OCI-LY1 (cell line): ENCODE measurements at regions not wholly inside any gene's neighbourhood (a gene's known extent, or its start where the extent isn't known, plus 50 kb on each side); places are given as distances from the start of the nearest gene placed in this dataset.
"Not testable (repeated sequence)": the region's sequence is repeated elsewhere in the genome, so short reads cannot be mapped to it uniquely, and the experiment has no call there.

Experiments
- H2AFZ ChIP-seq: fragments of 200-600 bp; sonication (generic), shearing (Covaris generic); 2 replicates; pipeline ENCODE4 v1.6.0; 2014; ENCODE audit warnings: antibody characterized with exemption, mild to moderate bottlenecking, low read length
- H3F3A ChIP-seq: fragments of 200-600 bp; sonication (generic), shearing (Covaris generic); 2 replicates; pipeline ENCODE4 v1.6.0; 2014; ENCODE audit warnings: mild to moderate bottlenecking, antibody characterized with exemption, low read length, moderate library complexity; ENCODE audit not compliant: insufficient read depth
- H3K27ac ChIP-seq: fragments of 200-600 bp; sonication (generic); 2 replicates; pipeline ENCODE4 v1.5.1; 2014; ENCODE audit warnings: low read length, mixed run types, mild to moderate bottlenecking, low read depth; ENCODE audit not compliant: poor library complexity, severe bottlenecking
- H3K27me3 ChIP-seq: fragments of 200-600 bp; sonication (generic); 2 replicates; pipeline ENCODE4 v1.6.0; 2014; ENCODE audit warnings: antibody characterized with exemption, mild to moderate bottlenecking, low read length, moderate library complexity; ENCODE audit not compliant: insufficient read depth
- H3K36me3 ChIP-seq: fragments of 200-600 bp; sonication (generic); 2 replicates; pipeline ENCODE4 v1.6.1; 2014; ENCODE audit warnings: mild to moderate bottlenecking, antibody characterized with exemption, low read length, moderate library complexity, mixed read lengths; ENCODE audit not compliant: insufficient read depth
- H3K4me1 ChIP-seq: fragments of 200-600 bp; sonication (generic); 2 replicates; pipeline ENCODE4 v1.5.1; 2014; ENCODE audit warnings: mild to moderate bottlenecking, low read length, moderate library complexity; ENCODE audit not compliant: insufficient read depth, severe bottlenecking
- H3K4me2 ChIP-seq: fragments of 200-600 bp; sonication (generic), shearing (Covaris generic); 2 replicates; pipeline ENCODE4 v1.6.1; 2014; ENCODE audit warnings: low read length
- H3K4me3 ChIP-seq: fragments of 200-600 bp; sonication (generic); 2 replicates; pipeline ENCODE4 v1.5.1; 2014; ENCODE audit warnings: low read length, low read depth, mild to moderate bottlenecking, mixed read lengths; ENCODE audit not compliant: poor library complexity, severe bottlenecking
- H3K79me2 ChIP-seq: fragments of 200-600 bp; shearing (Covaris generic); 2 replicates; pipeline ENCODE4 v1.6.1; 2016; ENCODE audit warnings: mixed run types, low read length, mixed read lengths; ENCODE audit not compliant: insufficient read depth
- H3K9ac ChIP-seq: fragments of 200-600 bp; sonication (generic), shearing (Covaris generic); 2 replicates; pipeline ENCODE4 v1.6.1; 2014; ENCODE audit warnings: mild to moderate bottlenecking, low read length, mixed read lengths
- H3K9me2 ChIP-seq: fragments of 200-600 bp; sonication (generic), shearing (Covaris generic); 2 replicates; pipeline ENCODE4 v1.6.1; 2014; ENCODE audit warnings: low read depth, mild to moderate bottlenecking, low read length, mixed read lengths
- H3K9me3 ChIP-seq: fragments of 200-600 bp; shearing (Covaris generic); 2 replicates; pipeline ENCODE4 v1.6.1; 2014; ENCODE audit warnings: low read length, mixed read lengths
- H4K20me1 ChIP-seq: fragments of 200-600 bp; sonication (generic), shearing (Covaris generic); 2 replicates; pipeline ENCODE4 v1.6.0; 2016; ENCODE audit warnings: mild to moderate bottlenecking, low read length; ENCODE audit not compliant: insufficient read depth
- CTCF ChIP-seq: fragments of 200-600 bp; sonication (generic), shearing (Covaris generic); IDR thresholded peaks from 2 replicates; pipeline ENCODE4 v1.5.1; 2017; ENCODE audit warnings: mild to moderate bottlenecking, antibody characterized with exemption, low read length, moderate library complexity, mixed read lengths
- EZH2 ChIP-seq: fragments of 200-600 bp; sonication (generic), shearing (Covaris generic); IDR thresholded peaks from 2 replicates; pipeline ENCODE4 v1.8.0; 2017; ENCODE audit warnings: borderline replicate concordance, mixed run types, mild to moderate bottlenecking, antibody characterized with exemption, low read length, moderate library complexity, mixed read lengths

- not testable (repeated sequence) for H3K9me3 ChIP-seq, H3K27ac ChIP-seq, H3K27me3 ChIP-seq, H3K79me2 ChIP-seq, H3K9ac ChIP-seq, H2AFZ ChIP-seq, H3K36me3 ChIP-seq, H3F3A ChIP-seq, H4K20me1 ChIP-seq, H3K4me3 ChIP-seq, H3K4me2 ChIP-seq, H3K4me1 ChIP-seq, H3K9me2 ChIP-seq
These were observed 322.8 kb upstream of the NPAP1 start for GRCh38 chr15:24352777-24353176.

DNA sequence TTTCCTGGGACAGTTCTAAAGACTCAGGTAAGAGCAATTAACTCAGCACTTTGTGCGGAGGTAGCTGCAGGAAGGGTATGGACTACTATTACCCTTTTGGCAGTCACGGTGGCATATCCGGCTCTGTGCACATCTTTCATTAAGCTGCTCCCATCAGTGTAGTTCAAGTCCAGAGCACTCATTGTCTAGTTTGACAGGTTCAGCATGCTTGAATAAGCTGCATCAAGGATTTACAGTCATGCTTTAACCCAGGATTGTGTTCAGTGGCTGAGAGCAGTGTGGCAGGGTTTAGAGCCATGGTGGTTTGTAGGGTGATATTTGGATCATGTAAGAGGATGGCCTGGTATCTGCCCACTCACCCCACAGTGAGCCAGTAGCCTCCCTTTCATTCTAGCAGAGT lies 294.5 kb upstream of the NPAP1 start:
- not testable (repeated sequence) for H3K4me1 ChIP-seq, H3K27me3 ChIP-seq, H3K36me3 ChIP-seq, H3K27ac ChIP-seq, H3K9me3 ChIP-seq, H3K9ac ChIP-seq, H3F3A ChIP-seq, H3K9me2 ChIP-seq, H2AFZ ChIP-seq, H3K4me3 ChIP-seq, H4K20me1 ChIP-seq, H3K4me2 ChIP-seq, H3K79me2 ChIP-seq

GRCh38 chr15:24385258-24385657 lies 290.3 kb upstream of the NPAP1 start:
- not testable (repeated sequence) for H3K36me3 ChIP-seq, H3K9me2 ChIP-seq, H3K27ac ChIP-seq, H3K27me3 ChIP-seq, H3F3A ChIP-seq, H2AFZ ChIP-seq, H3K79me2 ChIP-seq, H3K9ac ChIP-seq, H3K9me3 ChIP-seq, H3K4me3 ChIP-seq, H3K4me1 ChIP-seq, H4K20me1 ChIP-seq, H3K4me2 ChIP-seq

DNA sequence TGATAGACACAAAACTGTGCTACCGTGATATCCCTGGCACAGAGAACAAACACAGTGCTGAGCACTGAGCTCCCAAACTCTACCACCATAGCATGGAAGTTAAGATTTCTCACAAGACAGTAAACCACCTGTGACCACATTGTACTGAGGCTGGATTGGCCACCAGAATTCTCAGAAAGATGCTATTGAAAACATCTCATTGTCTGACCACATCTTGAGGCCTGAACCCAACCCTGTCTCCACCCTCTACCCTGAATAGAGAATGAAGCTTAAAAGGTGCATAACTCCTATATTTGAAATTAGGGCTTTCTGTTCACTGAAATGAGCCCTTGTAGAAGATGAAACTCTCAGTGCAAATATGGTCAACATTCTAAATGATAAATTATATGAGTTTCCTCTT lies 281.3 kb upstream of the NPAP1 start:
- Histone ChIP-seq H3K9me2 (no peaks in the 10 kb centered on the region), H3K4me1 (no peaks in the 10 kb centered on the region), H3K27ac (no peak overlapping the region), H3K9me3 (no peaks in the 10 kb centered on the region), H3F3A (no peaks in the 10 kb centered on the region), H3K79me2 (no peaks in the 10 kb centered on the region), H3K4me2 (no peak overlapping the region), H3K4me3 (no peak overlapping the region), H3K27me3 (no peaks in the 10 kb centered on the region), H2AFZ (no peak overlapping the region), H3K36me3 (no peaks in the 10 kb centered on the region), H4K20me1 (no peaks in the 10 kb centered on the region), H3K9ac (no peak overlapping the region)
- TF ChIP-seq CTCF (no peak), EZH2 (no peak)

DNA sequence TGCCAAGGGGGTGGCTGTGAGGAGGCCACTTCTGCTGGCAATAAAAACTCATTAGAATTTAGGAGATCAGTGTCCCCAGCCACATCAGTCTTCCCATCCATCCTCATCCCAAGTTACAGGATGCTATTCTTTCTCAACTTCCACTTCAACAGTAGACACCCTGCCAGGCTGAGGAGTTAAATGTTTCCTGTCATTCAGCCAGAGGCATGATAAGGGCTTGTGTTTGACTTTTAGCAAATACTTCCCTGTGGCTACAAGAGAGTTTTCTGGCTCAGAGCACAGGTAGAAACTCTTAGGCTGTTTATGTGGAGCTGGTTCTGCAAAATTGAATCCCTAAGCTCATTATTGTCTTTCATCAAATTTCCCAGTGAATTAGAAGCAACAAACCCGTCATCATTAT lies 262.9 kb upstream of the NPAP1 start:
- H3K27ac ChIP-seq, H4K20me1 ChIP-seq, H3K9me2 ChIP-seq, H3K36me3 ChIP-seq, H3K79me2 ChIP-seq, H3K9ac ChIP-seq, H3K4me1 ChIP-seq, H3K4me3 ChIP-seq, H3K4me2 ChIP-seq, H2AFZ ChIP-seq, H3K9me3 ChIP-seq, H3F3A ChIP-seq, H3K27me3 ChIP-seq: not testable (repeated sequence)

GRCh38 chr15:24426286-24427054 lies 249.1 kb upstream of the NPAP1 start:
- H4K20me1 ChIP-seq, H3F3A ChIP-seq, H3K9me3 ChIP-seq, H3K9me2 ChIP-seq, H3K4me3 ChIP-seq, H2AFZ ChIP-seq, H3K36me3 ChIP-seq, H3K9ac ChIP-seq, H3K4me2 ChIP-seq, H3K79me2 ChIP-seq, H3K27me3 ChIP-seq, H3K4me1 ChIP-seq, H3K27ac ChIP-seq: not testable (repeated sequence)

- H3K9ac ChIP-seq, H2AFZ ChIP-seq, H3K27me3 ChIP-seq, H3K9me3 ChIP-seq, H3K9me2 ChIP-seq, H3K27ac ChIP-seq, H3K36me3 ChIP-seq, H4K20me1 ChIP-seq, H3K4me3 ChIP-seq, H3F3A ChIP-seq, H3K79me2 ChIP-seq, H3K4me1 ChIP-seq, H3K4me2 ChIP-seq: not testable (repeated sequence)
These were observed 248.5 kb upstream of the NPAP1 start for GRCh38 chr15:24427055-24427400.
